ENCODE measurements at regions not wholly inside any gene's neighbourhood (a gene's known extent, or its start where the extent isn't known, plus 50 kb on each side); places are given as distances from the start of the nearest gene placed in this dataset.

DNA sequence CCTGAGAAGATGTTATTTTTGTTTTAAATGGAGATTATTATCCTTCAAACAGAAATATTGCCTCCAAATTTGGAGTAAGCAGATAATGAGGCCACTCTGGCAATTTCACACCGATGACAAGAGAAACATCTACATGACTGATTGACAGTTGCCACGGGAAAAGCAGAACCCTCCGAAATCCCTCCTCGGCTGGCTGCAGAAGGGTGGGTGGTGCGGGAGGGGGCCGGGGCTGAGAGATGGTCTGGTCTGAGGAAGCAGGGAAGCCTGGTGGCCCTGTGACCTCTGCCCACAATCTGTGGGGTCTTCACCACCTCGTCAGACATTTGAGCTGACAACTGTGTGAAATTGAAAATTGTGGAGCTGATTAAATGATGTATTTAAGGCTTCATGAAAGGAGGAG lies 503.2 kb downstream of the MN1 start:
- no peak overlapping the region for H3K9ac ChIP-seq (ENCODE audit: low read length)
- WGBS (ENCODE audit: insufficient coverage) = 10% methylated on average over 4 of the region's 7 CpGs
- H4K20me1 ChIP-seq (ENCODE audit: control insufficient read depth, insufficient read depth, low read length, poor library complexity, severe bottlenecking) = no peaks in the 10 kb centered on the region
- H2AFZ ChIP-seq (ENCODE audit: insufficient read depth, low read depth, low read length, poor library complexity, severe bottlenecking) = no peak overlapping the region
- Mint-ChIP-seq H3K27ac (no peak overlapping the region), H3K4me3 (no peak overlapping the region), H3K27me3 (peaks cover 46% of the 10 kb centered on the region), H3K4me1 (no peaks in the 10 kb centered on the region), H3K9me3 (ENCODE audit: insufficient read depth) (no peaks in the 10 kb centered on the region)
- DNase-seq (no peak), ATAC-seq (ENCODE audit: low read depth) (no peak)
- no peaks in the 10 kb centered on the region for H3K79me2 ChIP-seq (ENCODE audit: control insufficient read depth, insufficient read depth, low read length)
- intact Hi-C loops (cut with micrococcal nuclease) = no loop called here
- no peak overlapping the region for H3K27ac ChIP-seq (ENCODE audit: low read length in 2 of 2)
- ChIA-PET CTCF (no interaction called here), POLR2A (no interaction called here)
- peaks cover 0 to 2% (median 0%) of the 10 kb centered on the region in 4 experiments for H3K27me3 ChIP-seq (replicated peaks in 1 of 4; ENCODE audit: control extremely low read depth in 1 of 4, control insufficient read depth in 3 of 4, insufficient read depth in 4 of 4, low read length in 3 of 4)
- no peaks in the 10 kb centered on the region for H3K9me3 ChIP-seq (ENCODE audit: control extremely low read depth in 1 of 3, control insufficient read depth in 2 of 3, insufficient read depth in 1 of 3, low read length in 2 of 3)
- TF ChIP-seq EZH2 (IDR thresholded peaks at IDR 0.05; ENCODE audit: borderline replicate concordance, insufficient read depth, low read depth, low read length, poor library complexity, severe bottlenecking) = no peak
- TF ChIP-seq, protein P1, sequence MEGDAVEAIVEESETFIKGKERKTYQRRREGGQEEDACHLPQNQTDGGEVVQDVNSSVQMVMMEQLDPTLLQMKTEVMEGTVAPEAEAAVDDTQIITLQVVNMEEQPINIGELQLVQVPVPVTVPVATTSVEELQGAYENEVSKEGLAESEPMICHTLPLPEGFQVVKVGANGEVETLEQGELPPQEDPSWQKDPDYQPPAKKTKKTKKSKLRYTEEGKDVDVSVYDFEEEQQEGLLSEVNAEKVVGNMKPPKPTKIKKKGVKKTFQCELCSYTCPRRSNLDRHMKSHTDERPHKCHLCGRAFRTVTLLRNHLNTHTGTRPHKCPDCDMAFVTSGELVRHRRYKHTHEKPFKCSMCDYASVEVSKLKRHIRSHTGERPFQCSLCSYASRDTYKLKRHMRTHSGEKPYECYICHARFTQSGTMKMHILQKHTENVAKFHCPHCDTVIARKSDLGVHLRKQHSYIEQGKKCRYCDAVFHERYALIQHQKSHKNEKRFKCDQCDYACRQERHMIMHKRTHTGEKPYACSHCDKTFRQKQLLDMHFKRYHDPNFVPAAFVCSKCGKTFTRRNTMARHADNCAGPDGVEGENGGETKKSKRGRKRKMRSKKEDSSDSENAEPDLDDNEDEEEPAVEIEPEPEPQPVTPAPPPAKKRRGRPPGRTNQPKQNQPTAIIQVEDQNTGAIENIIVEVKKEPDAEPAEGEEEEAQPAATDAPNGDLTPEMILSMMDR (IDR thresholded peaks at IDR 0.05) = no peak
- no peak overlapping the region for H3K4me3 ChIP-seq (ENCODE audit: control extremely low read depth in 1 of 5, extremely low read depth in 1 of 5, insufficient read depth in 1 of 5, low read depth in 2 of 5, low read length in 4 of 5)
- no peaks in the 10 kb centered on the region for H3K36me3 ChIP-seq (replicated peaks in 1 of 2; ENCODE audit: control extremely low read depth in 1 of 2, control insufficient read depth in 1 of 2, extremely low read depth in 1 of 2, insufficient read depth in 2 of 2, low read length in 1 of 2)
- no peak overlapping the region for H3K4me2 ChIP-seq (replicated peaks; ENCODE audit: low read depth, low read length, poor library complexity, severe bottlenecking)
- no peaks in the 10 kb centered on the region for H3K4me1 ChIP-seq (ENCODE audit: control insufficient read depth in 2 of 2, insufficient read depth in 2 of 2, low read length in 2 of 2)

DNA sequence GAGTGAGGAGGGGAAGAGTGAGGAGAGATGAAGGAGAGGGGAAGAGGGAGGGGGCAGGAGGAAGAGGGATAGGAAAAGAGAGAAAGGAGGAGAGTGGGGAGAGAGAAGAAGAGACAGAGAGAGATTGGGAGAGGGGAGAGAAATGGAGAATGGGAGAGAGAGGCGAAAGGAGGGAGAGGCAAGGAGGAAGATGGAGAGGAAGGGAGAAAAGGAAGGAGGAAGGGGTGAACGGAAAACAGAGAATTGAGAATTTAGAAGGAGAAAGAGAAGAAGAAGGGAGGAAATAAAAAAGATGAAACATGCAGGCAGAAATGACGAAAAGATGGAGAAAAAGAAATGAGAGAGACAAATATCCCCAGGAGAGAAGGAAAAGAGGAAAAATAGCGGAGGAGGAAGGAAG lies 502.8 kb downstream of the MN1 start:
- no peaks in the 10 kb centered on the region for H3K79me2 ChIP-seq (ENCODE audit: control insufficient read depth, insufficient read depth, low read length)
- H3K4me1 Mint-ChIP-seq = no peaks in the 10 kb centered on the region
- no peaks in the 10 kb centered on the region for H3K4me1 ChIP-seq (ENCODE audit: control insufficient read depth in 2 of 2, insufficient read depth in 2 of 2, low read length in 2 of 2)
- ATAC-seq (ENCODE audit: low read depth) (no peak), DNase-seq (no peak)
- H4K20me1 ChIP-seq (ENCODE audit: control insufficient read depth, insufficient read depth, low read length, poor library complexity, severe bottlenecking) = no peaks in the 10 kb centered on the region
- H3K9me3 ChIP-seq (ENCODE audit: control extremely low read depth in 1 of 3, control insufficient read depth in 2 of 3, insufficient read depth in 1 of 3, low read length in 2 of 3) = peaks cover 0 to 2% (median 0%) of the 10 kb centered on the region in 3 donors
- H2AFZ ChIP-seq (ENCODE audit: insufficient read depth, low read depth, low read length, poor library complexity, severe bottlenecking) = no peak overlapping the region
- H3K36me3 ChIP-seq (replicated peaks in 1 of 2; ENCODE audit: control extremely low read depth in 1 of 2, control insufficient read depth in 1 of 2, extremely low read depth in 1 of 2, insufficient read depth in 2 of 2, low read length in 1 of 2) = no peaks in the 10 kb centered on the region
- H3K27ac ChIP-seq (ENCODE audit: low read length in 2 of 2) = no peak overlapping the region
- peaks cover 49% of the 10 kb centered on the region for H3K27me3 Mint-ChIP-seq
- intact Hi-C loops (cut with micrococcal nuclease) = no loop called here
- ChIA-PET CTCF (no interaction called here), POLR2A (no interaction called here)
- no peak overlapping the region for H3K4me2 ChIP-seq (replicated peaks; ENCODE audit: low read depth, low read length, poor library complexity, severe bottlenecking)
- no peak overlapping the region for H3K4me3 Mint-ChIP-seq
- no peak overlapping the region for H3K9ac ChIP-seq (ENCODE audit: low read length)
- H3K9me3 Mint-ChIP-seq (ENCODE audit: insufficient read depth) = no peaks in the 10 kb centered on the region
- H3K27me3 ChIP-seq (replicated peaks in 1 of 4; ENCODE audit: control extremely low read depth in 1 of 4, control insufficient read depth in 3 of 4, insufficient read depth in 4 of 4, low read length in 3 of 4) = peaks cover 0 to 2% (median 0%) of the 10 kb centered on the region in 4 experiments
- H3K27ac Mint-ChIP-seq = no peak overlapping the region
- WGBS (ENCODE audit: insufficient coverage) = 51% methylated on average over 3 of the region's 4 CpGs
- no peak overlapping the region for H3K4me3 ChIP-seq (ENCODE audit: control extremely low read depth in 1 of 5, extremely low read depth in 1 of 5, insufficient read depth in 1 of 5, low read depth in 2 of 5, low read length in 4 of 5)
- no peak for TF ChIP-seq EZH2 (IDR thresholded peaks at IDR 0.05; ENCODE audit: borderline replicate concordance, insufficient read depth, low read depth, low read length, poor library complexity, severe bottlenecking)
- TF ChIP-seq, protein P1 (IDR thresholded peaks at IDR 0.05) = peak; percentile 21
